ENCODE measurements at regions not wholly inside any gene's neighbourhood (a gene's known extent, or its start where the extent isn't known, plus 50 kb on each side); places are given as distances from the start of the nearest gene placed in this dataset.
A peak's percentile ranks its signal among the peaks of the same experiment; 100 is the strongest.

DNA sequence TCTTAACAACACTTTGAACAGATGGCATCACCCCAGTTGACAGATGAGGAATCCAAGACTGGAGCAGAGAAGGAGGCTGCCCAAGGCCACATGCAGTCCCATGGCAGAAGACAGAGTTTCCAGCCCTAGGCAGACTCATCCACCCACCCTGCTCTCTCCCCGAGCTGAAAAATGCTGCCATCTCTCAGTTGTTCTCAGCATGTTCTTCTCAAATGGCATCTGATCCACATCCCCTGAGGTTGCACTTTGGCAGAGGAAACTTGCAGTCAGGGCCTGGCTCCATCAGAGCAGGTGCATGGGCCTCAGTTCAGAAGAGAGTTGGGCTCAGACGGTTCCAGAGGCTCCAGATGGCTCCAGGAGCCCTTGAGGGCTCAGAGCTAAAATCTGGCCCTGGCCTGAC is 709.4 kb downstream of the MATN1 start:
- peaks cover 0 to 3% of the 10 kb centered on the region in 2 donors for H3K27me3 ChIP-seq
- intact Hi-C loops (cut with DNase I; ENCODE audit: low total_unique reads): no loop called here
- H3K9me3 ChIP-seq: peaks cover 0 to 9% (median 8%) of the 10 kb centered on the region in 3 donors
- no peaks in the 10 kb centered on the region for H3K4me1 ChIP-seq
- peak in 1 of 2 donors; percentile 17 for DNase-seq
- no peak overlapping the region for H3K27ac ChIP-seq
- no peak for TF ChIP-seq CTCF (IDR thresholded peaks at IDR 0.05)
- no peaks in the 10 kb centered on the region for H3K36me3 ChIP-seq
- no peak overlapping the region for H3K4me3 ChIP-seq

DNA sequence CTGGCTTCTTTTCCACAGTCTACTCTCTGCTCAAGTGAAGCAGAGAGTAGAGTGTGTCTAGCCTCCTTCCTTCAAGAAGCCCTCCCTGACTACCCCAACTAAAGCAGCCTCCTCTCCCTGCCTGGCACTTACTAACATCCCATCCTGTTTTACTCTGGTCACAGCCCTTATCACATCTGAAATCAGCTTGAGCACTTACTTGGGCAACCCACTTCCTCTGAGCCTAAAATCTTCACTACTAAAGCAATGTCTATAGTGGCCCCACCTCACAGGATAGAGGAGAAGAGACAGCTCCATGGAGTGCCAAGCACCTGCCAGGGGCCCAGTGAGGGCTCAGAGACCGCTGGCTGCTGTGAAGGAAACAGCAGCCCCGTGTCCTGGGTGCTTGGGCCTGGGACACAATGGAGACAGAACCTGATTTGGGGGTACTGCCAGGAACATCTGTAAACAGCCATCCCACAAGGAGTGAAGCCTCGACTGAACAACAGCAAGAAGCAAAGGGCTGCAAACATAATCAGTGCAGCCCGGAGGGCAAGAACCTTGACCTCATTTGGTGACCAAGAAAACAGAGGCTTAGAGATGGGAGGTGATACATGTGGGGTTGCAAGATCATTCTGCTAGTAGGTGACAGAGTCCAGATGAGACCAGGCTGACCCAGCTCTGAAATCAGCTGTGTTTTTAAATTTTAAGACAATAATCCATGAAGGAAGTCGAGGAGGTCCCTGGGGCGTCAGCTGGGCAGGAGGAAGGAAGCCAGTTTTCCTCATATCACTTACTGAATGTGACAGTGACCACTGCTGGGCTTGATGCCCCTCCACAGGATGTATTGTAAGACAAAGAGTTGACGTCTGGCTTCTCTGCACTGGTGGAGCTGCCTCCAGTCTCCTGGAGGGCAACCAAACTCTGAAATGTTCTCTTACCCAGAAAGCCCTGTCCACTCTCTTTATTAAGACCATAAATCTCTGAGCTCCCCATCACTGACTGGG is 710.6 kb downstream of the MATN1 start:
- Histone ChIP-seq H3K27ac (no peak overlapping the region), H3K27me3 (peaks cover 0 to 3% of the 10 kb centered on the region in 2 donors), H3K4me1 (no peaks in the 10 kb centered on the region), H3K36me3 (no peaks in the 10 kb centered on the region), H3K4me3 (no peak overlapping the region), H3K9me3 (no peaks in the 10 kb centered on the region)
- TF ChIP-seq CTCF (IDR thresholded peaks at IDR 0.05): no peak
- DNase-seq: peak in 1 of 2 donors; percentile 33
- intact Hi-C loops (cut with DNase I; ENCODE audit: low total_unique reads): no loop called here

GRCh38 chr1:30011970-30012369 is 711.4 kb downstream of the MATN1 start:
- no peaks in the 10 kb centered on the region for H3K9me3 ChIP-seq
- no peak for TF ChIP-seq CTCF (IDR thresholded peaks at IDR 0.05)
- intact Hi-C loops (cut with DNase I; ENCODE audit: low total_unique reads): no loop called here
- peaks cover 0 to 3% of the 10 kb centered on the region in 2 donors for H3K27me3 ChIP-seq
- H3K27ac ChIP-seq: no peak overlapping the region
- H3K36me3 ChIP-seq: no peaks in the 10 kb centered on the region
- no peak overlapping the region for H3K4me3 ChIP-seq
- peak in 1 of 2 donors; percentile 20 for DNase-seq
- H3K4me1 ChIP-seq: no peaks in the 10 kb centered on the region

DNA sequence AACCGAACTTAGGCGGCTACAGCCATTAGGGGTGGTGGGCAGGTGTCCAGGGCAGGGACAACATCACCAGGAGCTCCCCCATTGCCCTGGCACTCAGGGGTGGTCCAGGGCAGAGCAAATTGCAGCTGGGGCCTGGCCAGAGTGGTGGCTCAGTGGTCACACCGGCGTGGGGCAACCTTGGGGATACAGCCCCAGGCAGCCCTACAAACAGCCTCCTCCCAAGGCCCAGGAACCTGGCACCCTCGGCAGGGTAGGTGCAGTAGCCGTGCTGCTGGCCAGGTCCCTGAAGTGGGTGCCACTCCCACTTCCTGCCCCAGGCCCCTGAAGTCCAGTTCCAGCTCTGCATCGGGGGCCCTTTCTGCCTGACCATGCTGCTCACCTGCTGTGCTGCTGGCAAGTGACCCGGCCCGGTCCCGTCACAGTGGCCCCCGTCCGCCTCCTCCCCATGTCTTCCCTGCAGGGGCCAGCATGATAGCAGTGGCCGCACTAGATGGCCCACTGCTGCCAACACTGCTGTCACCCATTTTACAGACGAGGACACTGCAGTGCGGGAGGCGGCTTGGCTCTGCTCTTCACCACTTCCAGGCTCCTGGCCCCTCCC is 712.8 kb downstream of the MATN1 start:
- TF ChIP-seq CTCF (IDR thresholded peaks at IDR 0.05): no peak
- Histone ChIP-seq H3K27ac (no peak overlapping the region), H3K27me3 (peaks cover 0 to 3% of the 10 kb centered on the region in 2 donors), H3K36me3 (no peaks in the 10 kb centered on the region), H3K4me1 (no peaks in the 10 kb centered on the region), H3K9me3 (no peaks in the 10 kb centered on the region), H3K4me3 (no peak overlapping the region)
- peak in 1 of 2 donors; percentile 59 for DNase-seq
- intact Hi-C loops (cut with DNase I; ENCODE audit: low total_unique reads): no loop called here

DNA sequence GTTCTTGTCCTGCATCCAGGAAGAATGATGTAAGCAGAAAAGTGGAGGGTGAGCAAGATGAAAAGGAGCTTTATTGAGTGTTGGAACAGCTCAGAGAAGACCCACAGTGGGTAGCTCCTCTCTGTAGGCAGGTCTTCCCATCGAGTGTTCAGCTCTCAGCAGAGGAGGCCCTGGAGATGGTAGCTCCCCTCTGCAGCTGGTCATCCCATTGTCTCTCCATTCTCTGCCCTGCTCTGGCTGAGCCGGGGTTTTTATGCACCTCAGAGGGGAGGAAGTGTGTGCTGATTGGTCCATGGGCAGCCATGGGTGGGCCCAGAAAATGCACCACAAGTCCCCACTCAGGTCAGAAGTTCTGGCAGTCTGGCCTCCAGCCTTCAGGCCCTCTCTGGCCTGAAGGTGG is 713.7 kb downstream of the MATN1 start:
- no peak overlapping the region for H3K4me3 ChIP-seq
- H3K4me1 ChIP-seq: no peaks in the 10 kb centered on the region
- H3K27ac ChIP-seq: no peak overlapping the region
- TF ChIP-seq CTCF (IDR thresholded peaks at IDR 0.05): no peak
- H3K36me3 ChIP-seq: no peaks in the 10 kb centered on the region
- DNase-seq: peak in 1 of 2 donors; percentile 23
- H3K27me3 ChIP-seq: peaks cover 0 to 3% of the 10 kb centered on the region in 2 donors
- intact Hi-C loops (cut with DNase I; ENCODE audit: low total_unique reads): no loop called here
- no peaks in the 10 kb centered on the region for H3K9me3 ChIP-seq

All from tibial artery (tissue), 4 donors.